Activated CD4-positive, alpha-beta T cell treated with anti-CD3 and anti-CD28 coated beads, Interleukin-2, amount 10 ng/mL, durations not matched to agents 24 days and 14 days (primary cell): ENCODE measurements at regions not wholly inside any gene's neighbourhood (a gene's known extent, or its start where the extent isn't known, plus 50 kb on each side); places are given as distances from the start of the nearest gene placed in this dataset.
"Not testable (repeated sequence)": the region's sequence is repeated elsewhere in the genome, so short reads cannot be mapped to it uniquely, and the experiment has no call there.

Experiments used
- DNase-seq: peaks from one replicate; pipeline ENCODE4 v3.0.0; 2022
- H3K27ac Mint-ChIP-seq: one replicate; pipeline ENCODE4 v1.8.0; 2022; ENCODE audit warnings: mild to moderate bottlenecking, mixed read lengths
- H3K27me3 Mint-ChIP-seq: one replicate; pipeline ENCODE4 v1.8.0; 2022; ENCODE audit warnings: mixed read lengths
- H3K36me3 Mint-ChIP-seq: one replicate; pipeline ENCODE4 v1.8.0; 2022; ENCODE audit warnings: low read depth, mild to moderate bottlenecking, mixed read lengths
- H3K4me1 Mint-ChIP-seq: one replicate; pipeline ENCODE4 v1.8.0; 2021; ENCODE audit warnings: mixed read lengths
- H3K4me3 Mint-ChIP-seq: one replicate; pipeline ENCODE4 v1.8.0; 2022; ENCODE audit warnings: mild to moderate bottlenecking, moderate library complexity, mixed read lengths
- H3K9me3 Mint-ChIP-seq: one replicate; pipeline ENCODE4 v1.8.0; 2021; ENCODE audit warnings: mixed read lengths
- intact Hi-C: fragments of 100-400 bp; cut with micrococcal nuclease; formaldehyde crosslinking; loops from one replicate; pipeline ENCODE4 v1.15.1; 2023

DNA sequence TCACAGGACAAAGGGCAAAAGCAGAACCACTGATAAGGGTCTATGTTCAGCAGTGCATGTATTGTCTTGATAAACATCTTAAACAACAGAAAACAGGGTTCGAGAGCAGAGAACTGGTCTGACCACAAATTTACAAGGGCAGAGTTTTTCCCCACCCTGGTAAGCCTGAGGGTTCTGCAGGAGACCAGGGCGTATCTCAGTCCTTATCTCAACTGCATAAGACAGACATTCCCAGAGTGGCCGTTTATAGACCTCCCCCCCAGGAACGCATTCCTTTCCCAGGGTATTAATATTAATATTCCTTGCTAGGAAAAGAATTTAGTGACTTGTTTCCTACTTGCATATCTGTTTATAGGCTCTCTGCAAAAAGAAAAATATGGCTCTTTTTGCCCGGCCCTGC is 274.1 kb downstream of the OSTF1 start:
- H3K9me3 Mint-ChIP-seq, H3K4me1 Mint-ChIP-seq, H3K27me3 Mint-ChIP-seq, DNase-seq, H3K36me3 Mint-ChIP-seq, intact Hi-C loops, H3K4me3 Mint-ChIP-seq, H3K27ac Mint-ChIP-seq: not testable (repeated sequence)

DNA sequence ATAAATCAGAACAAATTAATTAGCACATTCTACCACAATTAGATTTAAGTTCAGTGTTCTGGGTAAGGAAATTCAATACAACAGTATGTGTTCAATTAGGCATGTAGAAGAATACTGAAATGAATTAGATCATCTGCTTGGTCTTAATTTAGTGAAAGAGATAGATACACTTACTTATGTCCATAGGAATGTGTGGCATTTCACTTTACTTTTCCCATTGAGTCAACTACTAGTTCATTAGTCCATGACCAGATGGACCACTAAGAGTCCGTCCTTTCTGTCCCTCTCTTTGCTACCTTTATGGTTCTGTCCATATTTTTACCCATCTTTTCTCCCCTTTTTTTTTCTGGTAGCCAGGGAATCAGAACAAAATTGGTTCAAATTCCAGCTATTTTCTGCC is 276.9 kb downstream of the OSTF1 start:
- Mint-ChIP-seq H3K4me3 (no peak overlapping the region), H3K27me3 (peaks cover 3% of the 10 kb centered on the region), H3K9me3 (no peaks in the 10 kb centered on the region), H3K27ac (no peak overlapping the region), H3K36me3 (no peaks in the 10 kb centered on the region), H3K4me1 (no peaks in the 10 kb centered on the region)
- intact Hi-C loops: no loop called here
- DNase-seq: no peak

DNA sequence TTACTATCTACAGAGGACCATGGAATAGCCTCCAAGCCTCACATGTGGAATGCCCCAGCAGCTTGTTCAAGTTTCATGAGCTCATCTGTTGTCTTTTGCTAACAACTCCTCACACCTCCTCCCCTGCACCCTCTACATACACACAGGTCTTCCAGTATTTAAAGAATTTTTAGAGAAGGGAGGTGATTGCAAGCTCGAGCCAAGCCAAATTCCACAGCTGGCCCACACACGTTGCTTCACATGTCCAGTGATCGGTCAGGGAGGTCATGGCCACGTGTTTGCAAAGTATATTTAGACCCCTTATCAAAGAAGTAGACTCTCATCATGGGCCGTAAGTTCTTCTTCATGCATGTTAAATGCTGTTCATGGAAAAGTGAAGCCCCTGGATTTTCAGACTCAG is 281.7 kb downstream of the OSTF1 start:
- no peak overlapping the region for H3K27ac Mint-ChIP-seq
- no peaks in the 10 kb centered on the region for H3K36me3 Mint-ChIP-seq
- no peaks in the 10 kb centered on the region for H3K4me1 Mint-ChIP-seq
- no peak for DNase-seq
- H3K9me3 Mint-ChIP-seq: no peaks in the 10 kb centered on the region
- no peak overlapping the region for H3K4me3 Mint-ChIP-seq
- intact Hi-C loops: no loop called here
- H3K27me3 Mint-ChIP-seq: peaks cover 3% of the 10 kb centered on the region

DNA sequence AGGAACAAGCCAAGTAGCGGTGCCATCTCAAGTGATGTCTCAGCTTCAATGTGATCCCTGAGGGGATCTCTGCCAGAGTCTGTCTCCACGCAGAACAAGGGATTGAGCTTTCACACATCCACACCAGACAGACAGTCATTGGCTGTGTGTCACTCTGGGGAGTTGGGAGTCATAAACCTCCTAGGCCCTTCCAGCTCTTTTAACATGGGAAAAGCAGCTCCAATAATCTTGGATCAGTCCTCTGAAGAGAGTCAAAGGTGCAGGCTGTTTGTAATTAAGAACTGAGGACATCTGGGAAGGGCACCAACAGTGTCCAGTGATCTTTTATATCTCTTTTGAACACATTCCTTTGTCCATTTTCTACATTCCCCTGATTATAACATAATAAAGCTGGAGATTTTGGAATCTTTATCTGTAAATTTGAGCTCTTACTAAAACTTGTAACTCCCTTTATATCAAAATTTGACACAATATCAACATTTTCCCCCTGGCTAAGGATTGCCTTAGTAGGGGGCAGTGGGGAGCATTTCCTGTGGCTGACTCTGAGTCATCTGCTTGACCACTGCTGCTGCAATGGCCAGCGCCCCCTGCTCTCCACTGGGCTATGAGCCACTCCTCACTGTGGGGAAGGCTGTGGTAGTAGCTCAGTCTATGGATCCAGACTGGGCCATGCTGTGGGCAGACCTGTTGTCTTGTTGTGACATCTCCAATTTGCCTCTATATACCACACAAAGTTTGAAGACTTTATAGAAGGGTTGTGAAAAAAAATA is 284.4 kb downstream of the OSTF1 start:
- Mint-ChIP-seq H3K27ac (no peak overlapping the region), H3K9me3 (no peaks in the 10 kb centered on the region), H3K4me1 (no peaks in the 10 kb centered on the region), H3K27me3 (peaks cover 3% of the 10 kb centered on the region), H3K4me3 (no peak overlapping the region), H3K36me3 (no peaks in the 10 kb centered on the region)
- DNase-seq: no peak
- intact Hi-C loops: no loop called here

DNA sequence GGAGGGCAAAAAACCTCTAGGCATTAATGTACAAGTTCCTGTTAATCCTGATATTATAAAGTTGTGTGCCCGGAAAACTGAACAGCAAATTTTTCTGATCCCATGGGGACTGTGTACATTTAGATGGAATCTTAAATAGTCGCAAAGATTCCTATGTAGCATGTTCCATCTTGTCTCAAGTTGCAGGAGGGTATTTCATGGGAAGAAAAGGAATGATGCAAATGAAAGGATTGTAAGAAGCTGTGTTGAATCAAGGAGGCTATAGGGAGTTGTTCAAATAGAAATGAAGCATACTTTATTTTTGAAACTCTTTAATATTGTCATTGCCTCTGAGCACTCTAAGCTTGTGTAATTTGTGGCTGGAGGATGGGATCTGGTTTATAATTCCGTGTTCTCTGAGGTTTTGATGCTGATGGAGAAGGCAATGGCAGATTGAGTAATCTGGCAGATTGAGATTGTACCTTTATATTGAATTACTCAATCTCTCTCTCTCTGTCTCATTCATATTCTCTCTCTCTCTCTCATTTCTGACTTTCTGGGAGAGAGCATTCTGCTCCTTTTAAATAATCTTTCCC is 288.5 kb downstream of the OSTF1 start:
- intact Hi-C loops: no loop called here
- Mint-ChIP-seq H3K4me3 (no peak overlapping the region), H3K9me3 (no peaks in the 10 kb centered on the region), H3K36me3 (no peaks in the 10 kb centered on the region), H3K4me1 (no peaks in the 10 kb centered on the region), H3K27me3 (no peaks in the 10 kb centered on the region), H3K27ac (no peak overlapping the region)
- no peak for DNase-seq

DNA sequence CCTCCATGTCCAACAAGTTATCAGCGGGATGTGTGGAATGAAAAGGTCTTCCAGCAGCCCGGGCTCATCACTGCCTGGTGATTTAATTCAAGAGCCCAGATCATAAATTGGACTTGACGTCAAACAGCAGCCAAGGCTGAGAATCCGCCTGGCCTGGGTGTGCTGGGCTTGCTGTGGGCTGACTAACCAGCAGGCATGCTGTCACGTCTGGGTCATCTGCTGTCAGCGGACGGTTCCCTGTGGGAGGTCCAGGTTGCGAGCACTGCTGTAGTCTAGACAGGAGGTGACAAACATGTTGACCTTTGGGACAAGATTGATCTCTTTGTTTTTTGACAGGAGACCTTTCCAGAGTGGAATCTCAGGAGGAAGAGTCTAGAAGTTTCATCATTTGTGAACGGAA is 289.7 kb downstream of the OSTF1 start:
- Mint-ChIP-seq H3K4me3 (no peak overlapping the region), H3K4me1 (no peaks in the 10 kb centered on the region), H3K27ac (no peak overlapping the region), H3K36me3 (no peaks in the 10 kb centered on the region), H3K9me3 (no peaks in the 10 kb centered on the region), H3K27me3 (no peaks in the 10 kb centered on the region)
- intact Hi-C loops: no loop called here
- DNase-seq: no peak

DNA sequence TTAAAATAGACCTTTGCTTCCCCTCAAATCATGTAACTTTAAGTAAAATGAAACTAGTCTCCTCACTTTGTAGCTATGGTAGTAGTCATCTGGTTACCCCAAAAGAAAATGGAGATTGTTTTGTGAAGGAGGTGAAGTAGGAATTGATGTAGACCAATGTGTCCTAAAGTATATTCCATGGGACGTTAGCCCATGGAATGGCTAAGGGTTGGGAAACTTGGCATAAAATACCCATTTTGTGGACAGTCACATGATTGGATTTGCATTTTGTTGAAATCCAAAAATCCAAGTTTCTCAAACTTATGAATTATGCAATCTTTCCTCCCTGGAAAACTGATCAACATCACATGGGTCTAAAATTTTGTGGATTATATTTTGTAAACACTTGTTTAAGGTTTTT is 290.6 kb downstream of the OSTF1 start:
- Mint-ChIP-seq H3K27ac (no peak overlapping the region), H3K9me3 (no peaks in the 10 kb centered on the region), H3K27me3 (no peaks in the 10 kb centered on the region), H3K4me3 (no peak overlapping the region), H3K36me3 (no peaks in the 10 kb centered on the region), H3K4me1 (no peaks in the 10 kb centered on the region)
- DNase-seq: no peak
- intact Hi-C loops: no loop called here

DNA sequence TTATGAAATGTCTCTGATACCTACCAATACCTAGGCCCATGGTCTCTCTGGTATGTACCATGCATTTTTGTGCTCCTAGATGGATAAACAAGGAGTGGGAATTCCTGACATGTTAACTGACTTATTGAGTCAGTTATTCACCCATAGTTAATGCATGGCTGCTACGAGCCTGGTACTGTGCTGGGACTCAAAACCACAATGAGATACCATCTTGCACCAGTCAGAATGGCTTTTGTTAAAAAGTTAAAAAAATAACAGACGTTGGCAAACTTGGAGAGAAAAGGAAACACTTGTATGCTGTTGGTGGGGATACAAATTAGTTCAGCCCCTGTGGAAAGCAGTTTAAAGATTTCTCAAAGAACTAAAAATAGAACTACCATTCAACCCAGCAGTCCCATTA is 293.8 kb downstream of the OSTF1 start:
- intact Hi-C loops: no loop called here
- Mint-ChIP-seq H3K27me3 (no peaks in the 10 kb centered on the region), H3K9me3 (peaks cover 6% of the 10 kb centered on the region), H3K27ac (no peak overlapping the region), H3K4me1 (no peaks in the 10 kb centered on the region), H3K36me3 (no peaks in the 10 kb centered on the region), H3K4me3 (no peak overlapping the region)
- DNase-seq: no peak

DNA sequence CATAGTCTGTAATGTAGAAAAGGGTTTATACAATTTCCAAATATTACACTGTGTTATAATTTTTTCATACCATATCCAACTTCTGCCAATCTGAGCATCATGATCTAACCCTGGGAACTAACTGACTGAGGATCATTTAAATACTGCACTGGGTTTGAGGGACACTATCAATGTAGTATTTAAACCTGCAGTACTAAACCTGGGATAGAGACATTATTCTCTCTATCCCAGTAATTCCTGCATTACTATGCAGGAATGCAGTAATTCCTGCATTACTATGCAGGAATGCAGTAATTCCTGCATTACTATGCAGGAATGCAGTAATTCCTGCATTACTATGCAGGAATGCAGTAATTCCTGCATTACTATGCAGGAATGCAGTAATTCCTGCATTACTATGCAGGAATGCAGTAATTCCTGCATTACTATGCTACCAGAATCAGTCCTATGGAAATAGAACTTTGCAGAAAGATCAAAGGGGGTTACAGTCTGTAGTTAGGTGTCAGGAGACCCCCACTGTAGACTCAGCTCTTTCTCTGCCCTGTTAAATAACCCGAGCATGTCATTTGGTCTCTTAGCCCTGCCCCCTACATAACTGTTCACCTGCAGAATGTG is 295.2 kb downstream of the OSTF1 start:
- H3K4me1 Mint-ChIP-seq, H3K9me3 Mint-ChIP-seq, H3K27me3 Mint-ChIP-seq, H3K4me3 Mint-ChIP-seq, intact Hi-C loops, H3K27ac Mint-ChIP-seq, DNase-seq, H3K36me3 Mint-ChIP-seq: not testable (repeated sequence)

DNA sequence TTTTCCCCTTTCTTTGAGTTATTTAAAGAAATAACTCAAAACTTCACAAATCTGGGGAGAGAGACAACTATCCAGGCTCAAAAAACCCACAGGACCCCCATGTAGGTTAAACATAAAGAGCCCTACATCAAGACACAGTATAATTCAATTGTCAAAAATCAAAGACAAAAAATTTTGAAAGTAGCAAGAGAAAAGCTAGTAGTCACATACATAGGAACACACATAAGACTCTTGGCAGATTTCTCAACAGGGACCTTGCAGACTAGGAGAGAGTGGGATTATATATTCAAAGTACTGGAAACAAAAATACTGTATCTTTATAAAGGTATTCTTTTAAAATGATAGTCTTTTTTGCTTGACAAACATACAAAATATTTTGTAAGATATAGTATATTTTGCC is 296.9 kb downstream of the OSTF1 start:
- H3K4me1 Mint-ChIP-seq: no peaks in the 10 kb centered on the region

DNA sequence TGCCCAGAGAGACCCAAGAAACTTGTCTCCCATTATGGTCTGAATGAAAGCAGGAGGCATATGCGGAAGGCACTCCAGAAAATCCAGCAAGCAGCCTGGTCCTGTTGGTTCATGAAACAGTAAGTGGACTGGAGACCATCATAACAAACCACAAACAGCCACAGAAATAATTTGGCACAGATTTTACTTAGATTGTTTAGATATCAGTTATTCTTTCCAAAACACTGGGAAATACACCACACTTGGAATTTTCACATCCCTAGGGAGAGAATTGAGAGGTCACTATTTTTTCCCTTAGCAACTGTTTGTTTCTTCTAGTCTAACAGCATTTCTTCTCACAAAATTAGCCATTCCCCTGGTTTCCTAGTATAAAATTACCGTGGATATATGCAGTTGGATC is 300.8 kb downstream of the OSTF1 start:
- Mint-ChIP-seq H3K27me3 (no peaks in the 10 kb centered on the region), H3K9me3 (peaks cover 6% of the 10 kb centered on the region), H3K27ac (no peak overlapping the region), H3K4me3 (no peak overlapping the region), H3K4me1 (no peaks in the 10 kb centered on the region), H3K36me3 (no peaks in the 10 kb centered on the region)
- no peak for DNase-seq
- intact Hi-C loops: no loop called here

More for the DNA sequence above, 296.9 kb downstream of the OSTF1 start:
- intact Hi-C loops: no loop called here
- no peaks in the 10 kb centered on the region for H3K27me3 Mint-ChIP-seq
- H3K4me3 Mint-ChIP-seq: no peak overlapping the region
- H3K9me3 Mint-ChIP-seq: peaks cover 6% of the 10 kb centered on the region
- no peaks in the 10 kb centered on the region for H3K36me3 Mint-ChIP-seq
- H3K27ac Mint-ChIP-seq: no peak overlapping the region
- DNase-seq: no peak

DNA sequence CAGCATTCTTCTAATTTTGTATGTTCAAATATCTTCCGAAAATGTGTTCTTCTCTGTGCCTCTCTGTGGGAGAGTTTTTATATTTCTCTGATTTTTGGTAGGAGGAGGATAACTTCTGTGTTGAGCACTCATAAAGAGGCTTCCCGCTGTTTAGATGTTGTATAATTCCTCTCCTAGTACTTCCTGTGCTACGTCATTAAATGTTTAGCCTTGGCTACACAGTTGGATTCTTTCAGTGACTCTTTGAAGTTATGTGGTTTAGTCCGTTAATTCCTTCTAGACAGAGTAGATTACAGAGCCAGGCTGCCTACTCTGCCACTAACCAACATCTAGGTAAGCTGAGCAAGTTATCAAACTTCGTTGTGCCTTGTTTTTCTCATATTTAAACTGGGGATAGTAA is 302.6 kb downstream of the OSTF1 start:
- H3K36me3 Mint-ChIP-seq: no peaks in the 10 kb centered on the region
- H3K27ac Mint-ChIP-seq: no peak overlapping the region
- no peaks in the 10 kb centered on the region for H3K9me3 Mint-ChIP-seq
- no peaks in the 10 kb centered on the region for H3K27me3 Mint-ChIP-seq
- intact Hi-C loops: no loop called here
- no peak for DNase-seq
- H3K4me1 Mint-ChIP-seq: no peaks in the 10 kb centered on the region
- H3K4me3 Mint-ChIP-seq: no peak overlapping the region

DNA sequence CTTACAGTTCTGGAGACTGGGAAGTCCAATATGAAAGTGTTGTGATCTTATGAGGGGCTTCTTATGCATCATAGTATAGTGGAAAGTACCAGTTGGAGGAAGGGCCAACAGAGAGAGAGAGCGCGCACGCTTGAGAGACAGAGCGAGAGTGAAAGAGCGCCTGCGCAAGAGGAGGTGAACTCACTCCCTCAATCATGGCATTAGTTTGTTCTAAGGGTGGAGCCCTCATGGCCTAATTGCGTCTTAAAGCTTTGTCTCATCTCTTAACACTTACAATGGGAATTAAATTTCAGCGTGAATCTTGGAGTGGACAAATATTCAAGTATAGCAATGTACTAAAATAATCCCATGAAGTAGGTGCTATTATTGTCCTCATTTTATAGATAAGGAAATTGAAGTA is 303.2 kb downstream of the OSTF1 start:
- no peak overlapping the region for H3K4me3 Mint-ChIP-seq
- DNase-seq: no peak
- no peaks in the 10 kb centered on the region for H3K27me3 Mint-ChIP-seq
- H3K27ac Mint-ChIP-seq: no peak overlapping the region
- no peaks in the 10 kb centered on the region for H3K9me3 Mint-ChIP-seq
- H3K36me3 Mint-ChIP-seq: no peaks in the 10 kb centered on the region
- H3K4me1 Mint-ChIP-seq: no peaks in the 10 kb centered on the region
- intact Hi-C loops: no loop called here

DNA sequence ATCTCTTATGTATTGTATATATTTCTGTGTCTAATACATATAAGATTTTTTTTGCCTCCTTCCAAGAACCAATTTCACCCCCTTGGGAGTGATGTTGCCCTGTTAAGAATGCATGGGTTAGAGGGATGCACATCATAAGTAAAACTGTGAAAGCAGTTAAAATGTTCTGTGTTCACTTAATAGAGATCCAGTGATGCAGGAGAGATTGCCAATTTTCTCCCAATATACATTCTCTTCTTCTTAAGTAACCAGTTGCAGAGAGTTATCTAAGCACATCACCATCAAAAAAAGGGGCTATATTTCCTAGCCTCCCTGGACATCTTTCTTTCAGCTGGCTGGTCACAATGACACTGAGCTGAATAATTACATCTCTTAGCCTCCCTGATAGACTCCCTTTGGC is 307.0 kb downstream of the OSTF1 start:
- Mint-ChIP-seq H3K36me3 (no peaks in the 10 kb centered on the region), H3K27me3 (no peaks in the 10 kb centered on the region), H3K4me3 (no peak overlapping the region), H3K27ac (no peak overlapping the region), H3K9me3 (no peaks in the 10 kb centered on the region), H3K4me1 (no peaks in the 10 kb centered on the region)
- intact Hi-C loops: no loop called here
- DNase-seq: no peak

DNA sequence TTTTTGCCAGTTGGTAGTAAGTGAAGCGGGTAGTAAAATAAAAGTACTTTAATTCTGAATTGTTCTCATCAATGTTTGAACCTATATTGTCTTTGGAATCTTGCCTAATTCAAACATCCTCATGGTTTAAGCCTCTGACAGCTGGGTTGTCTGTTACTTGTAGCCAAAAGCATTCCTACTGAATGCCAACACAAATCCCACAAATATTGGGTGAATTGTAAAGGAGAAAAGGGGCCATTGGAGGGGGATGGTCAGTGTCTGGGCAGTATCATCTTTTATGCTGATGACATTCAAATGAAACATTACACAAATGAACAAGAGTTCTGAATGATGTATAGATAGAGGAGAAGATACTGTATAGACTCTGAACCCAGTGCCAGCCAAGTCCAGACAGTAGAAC is 309.5 kb downstream of the OSTF1 start:
- H3K9me3 Mint-ChIP-seq: no peaks in the 10 kb centered on the region
- no peak overlapping the region for H3K4me3 Mint-ChIP-seq
- H3K4me1 Mint-ChIP-seq: no peaks in the 10 kb centered on the region
- H3K27me3 Mint-ChIP-seq: no peaks in the 10 kb centered on the region
- intact Hi-C loops: no loop called here
- no peaks in the 10 kb centered on the region for H3K36me3 Mint-ChIP-seq
- no peak overlapping the region for H3K27ac Mint-ChIP-seq
- no peak for DNase-seq
